Astrocyte (in vitro differentiated cells and primary cell): ENCODE measurements at regions not wholly inside any gene's neighbourhood (a gene's known extent, or its start where the extent isn't known, plus 50 kb on each side); places are given as distances from the start of the nearest gene placed in this dataset.

Experiments used
- DNase-seq: peaks from one replicate; pipeline ENCODE4 v3.0.0-alpha.2; 2010; ENCODE audit warnings: low read depth
- FAIRE-seq: peaks from 2 replicates; lab custom pipeline; 2011; peaks lifted over from hg19 to GRCh38; lab: Jason Lieb, UNC
- H2AFZ ChIP-seq: 2 replicates; pipeline ENCODE4 v1.6.0; 2012; ENCODE audit warnings: low read depth, low read length, inconsistent platforms
- H3K27ac ChIP-seq: 2 replicates; pipeline ENCODE4 v1.5.1; 2011; ENCODE audit warnings: low read depth, low read length, inconsistent platforms
- H3K27me3 ChIP-seq: 2 replicates; pipeline ENCODE4 v1.6.0; 2011; ENCODE audit warnings: low read length, inconsistent platforms; ENCODE audit not compliant: insufficient read depth
- H3K36me3 ChIP-seq: 2 replicates; pipeline ENCODE4 v1.5.1; 2011; ENCODE audit warnings: low read length, inconsistent platforms; ENCODE audit not compliant: insufficient read depth
- H3K4me1 ChIP-seq: 2 replicates; pipeline ENCODE4 v1.5.1; 2011; ENCODE audit warnings: low read length, inconsistent platforms; ENCODE audit not compliant: insufficient read depth
- H3K4me2 ChIP-seq: 2 replicates; pipeline ENCODE4 v1.6.0; 2012; ENCODE audit warnings: low read length, inconsistent platforms
- H3K4me3 ChIP-seq: 2 replicates; pipeline ENCODE4 v1.5.1; 2011; ENCODE audit warnings: low read depth, mild to moderate bottlenecking, low read length, inconsistent platforms; ENCODE audit not compliant: insufficient read depth
- H3K79me2 ChIP-seq: 2 replicates; pipeline ENCODE4 v1.6.0; 2012; ENCODE audit warnings: mild to moderate bottlenecking, low read length, inconsistent platforms; ENCODE audit not compliant: insufficient read depth
- H3K9ac ChIP-seq: 2 replicates; pipeline ENCODE4 v1.6.0; 2012; ENCODE audit warnings: mild to moderate bottlenecking, low read length, inconsistent platforms
- H3K9me3 ChIP-seq: 2 replicates; pipeline ENCODE4 v1.5.1; 2012; ENCODE audit warnings: low read depth, mild to moderate bottlenecking, low read length, inconsistent platforms; ENCODE audit not compliant: insufficient read depth
- H4K20me1 ChIP-seq: 2 replicates; pipeline ENCODE4 v1.6.0; 2012; ENCODE audit warnings: low read length, inconsistent platforms; ENCODE audit not compliant: insufficient read depth
- H3K27ac Mint-ChIP-seq: one replicate; pipeline ENCODE4 v1.8.0; 2021; ENCODE audit warnings: mild to moderate bottlenecking, mixed read lengths; ENCODE audit not compliant: unreplicated experiment
- H3K27me3 Mint-ChIP-seq: one replicate; pipeline ENCODE4 v1.8.0; 2021; ENCODE audit warnings: low read depth, mixed read lengths; ENCODE audit not compliant: unreplicated experiment
- H3K36me3 Mint-ChIP-seq: one replicate; pipeline ENCODE4 v1.8.0; 2021; ENCODE audit warnings: low read depth, mixed read lengths; ENCODE audit not compliant: unreplicated experiment
- H3K4me1 Mint-ChIP-seq: one replicate; pipeline ENCODE4 v1.8.0; 2021; ENCODE audit warnings: low read depth, mixed read lengths; ENCODE audit not compliant: unreplicated experiment
- H3K4me3 Mint-ChIP-seq: one replicate; pipeline ENCODE4 v1.8.0; 2021; ENCODE audit warnings: mild to moderate bottlenecking, moderate library complexity, mixed read lengths; ENCODE audit not compliant: unreplicated experiment
- H3K9me3 Mint-ChIP-seq: one replicate; pipeline ENCODE4 v1.8.0; 2021; ENCODE audit warnings: mild to moderate bottlenecking, mixed read lengths; ENCODE audit not compliant: unreplicated experiment
- CTCF ChIP-seq: IDR thresholded peaks from 2 replicates; pipeline ENCODE4 v1.5.1; 2011; ENCODE audit warnings: low read depth, mild to moderate bottlenecking, inconsistent platforms, low read length, moderate library complexity; ENCODE audit not compliant: insufficient read depth
- EZH2 ChIP-seq: IDR thresholded peaks from 2 replicates; pipeline ENCODE4 v1.6.1; 2012; ENCODE audit warnings: mild to moderate bottlenecking, low read length, inconsistent platforms; ENCODE audit not compliant: insufficient read depth

- Histone ChIP-seq H3K36me3 (no peaks in the 10 kb centered on the region), H3K9ac (no peak overlapping the region), H3K4me1 (no peaks in the 10 kb centered on the region), H3K27ac (no peak overlapping the region), H3K27me3 (no peaks in the 10 kb centered on the region), H3K79me2 (no peaks in the 10 kb centered on the region), H4K20me1 (no peaks in the 10 kb centered on the region), H2AFZ (no peak overlapping the region), H3K4me2 (no peak overlapping the region), H3K4me3 (no peak overlapping the region), H3K9me3 (no peaks in the 10 kb centered on the region)
- no peak for DNase-seq
- FAIRE-seq: no peak
- Mint-ChIP-seq H3K4me1 (peaks cover 3% of the 10 kb centered on the region), H3K9me3 (peaks cover 8% of the 10 kb centered on the region), H3K36me3 (no peaks in the 10 kb centered on the region), H3K27me3 (peaks cover 3% of the 10 kb centered on the region), H3K27ac (no peak overlapping the region), H3K4me3 (no peak overlapping the region)
- TF ChIP-seq EZH2 (no peak), CTCF (no peak)
Observed at GRCh38 chr5:62692946-62693713, 114.5 kb downstream of the LRRC70 start.

GRCh38 chr5:62691946-62692345 is 113.3 kb downstream of the LRRC70 start:
- Histone ChIP-seq H2AFZ (no peak overlapping the region), H4K20me1 (no peaks in the 10 kb centered on the region), H3K4me2 (no peak overlapping the region), H3K27ac (no peak overlapping the region), H3K4me1 (no peaks in the 10 kb centered on the region), H3K79me2 (no peaks in the 10 kb centered on the region), H3K27me3 (no peaks in the 10 kb centered on the region), H3K36me3 (no peaks in the 10 kb centered on the region), H3K9me3 (no peaks in the 10 kb centered on the region), H3K9ac (no peak overlapping the region), H3K4me3 (no peak overlapping the region)
- Mint-ChIP-seq H3K9me3 (peaks cover 6% of the 10 kb centered on the region), H3K27me3 (peaks cover 3% of the 10 kb centered on the region), H3K4me3 (no peak overlapping the region), H3K4me1 (peaks cover 3% of the 10 kb centered on the region), H3K27ac (no peak overlapping the region), H3K36me3 (no peaks in the 10 kb centered on the region)
- FAIRE-seq: no peak
- DNase-seq: no peak
- TF ChIP-seq EZH2: no peak
- TF ChIP-seq CTCF: no peak

GRCh38 chr5:62690421-62690820 is 111.8 kb downstream of the LRRC70 start:
- DNase-seq (no peak), FAIRE-seq (no peak)
- no peaks in the 10 kb centered on the region for H3K27me3 ChIP-seq
- H3K36me3 ChIP-seq: no peaks in the 10 kb centered on the region
- no peak overlapping the region for H3K27ac ChIP-seq
- no peaks in the 10 kb centered on the region for H3K79me2 ChIP-seq
- no peaks in the 10 kb centered on the region for H3K4me1 ChIP-seq
- TF ChIP-seq EZH2 (no peak), CTCF (no peak)
- no peaks in the 10 kb centered on the region for H3K9me3 ChIP-seq
- Mint-ChIP-seq H3K36me3 (no peaks in the 10 kb centered on the region), H3K27ac (no peak overlapping the region), H3K27me3 (no peaks in the 10 kb centered on the region), H3K9me3 (peaks cover 6% of the 10 kb centered on the region), H3K4me3 (no peak overlapping the region), H3K4me1 (peaks cover 3% of the 10 kb centered on the region)
- no peak overlapping the region for H3K4me2 ChIP-seq
- no peak overlapping the region for H3K4me3 ChIP-seq
- H3K9ac ChIP-seq: no peak overlapping the region
- H2AFZ ChIP-seq: no peak overlapping the region
- no peaks in the 10 kb centered on the region for H4K20me1 ChIP-seq
